Hepatocyte (in vitro differentiated cells): ENCODE measurements at regions not wholly inside any gene's neighbourhood (a gene's known extent, or its start where the extent isn't known, plus 50 kb on each side); places are given as distances from the start of the nearest gene placed in this dataset.

Experiments used
- DNase-seq: peaks from one replicate; pipeline ENCODE4 v3.0.0-alpha.2; 2016; ENCODE audit warnings: low spot score
- H2AFZ ChIP-seq: fragments of 200-600 bp; sonication (generic); 2 replicates; pipeline ENCODE4 v1.6.0; 2016; ENCODE audit warnings: antibody characterized with exemption, mild to moderate bottlenecking
- H3K27ac ChIP-seq: fragments of 200-600 bp; sonication (generic); 2 replicates; pipeline ENCODE4 v1.5.1; 2016; ENCODE audit warnings: mild to moderate bottlenecking
- H3K27me3 ChIP-seq: fragments of 200-600 bp; sonication (generic); 2 replicates; pipeline ENCODE4 v1.6.1; 2016
- H3K36me3 ChIP-seq: fragments of 200-600 bp; sonication (generic); replicated peaks from 2 replicates; pipeline ENCODE4 v1.5.1; 2016; ENCODE audit warnings: low read depth; ENCODE audit not compliant: insufficient read depth
- H3K4me1 ChIP-seq: fragments of 200-600 bp; sonication (generic); 2 replicates; pipeline ENCODE4 v1.5.1; 2016; ENCODE audit warnings: mild to moderate bottlenecking, moderate library complexity; ENCODE audit not compliant: insufficient read depth
- H3K4me2 ChIP-seq: fragments of 200-600 bp; sonication (generic); 2 replicates; pipeline ENCODE4 v1.6.0; 2016
- H3K4me3 ChIP-seq: fragments of 200-600 bp; sonication (generic); 2 replicates; pipeline ENCODE4 v1.5.1; 2016; ENCODE audit warnings: mild to moderate bottlenecking
- H3K79me2 ChIP-seq: fragments of 200-600 bp; sonication (generic); 2 replicates; pipeline ENCODE4 v1.6.0; 2017; ENCODE audit warnings: mild to moderate bottlenecking
- H3K9me2 ChIP-seq: fragments of 200-600 bp; sonication (generic); replicated peaks from 2 replicates; pipeline ENCODE4 v1.6.0; 2017; ENCODE audit warnings: mild to moderate bottlenecking; ENCODE audit not compliant: insufficient read depth
- H3K9me3 ChIP-seq: fragments of 200-600 bp; sonication (generic); 2 replicates; pipeline ENCODE4 v1.5.1; 2016; ENCODE audit warnings: low read depth, mild to moderate bottlenecking
- H4K20me1 ChIP-seq: fragments of 200-600 bp; sonication (generic); 2 replicates; pipeline ENCODE4 v1.6.0; 2016; ENCODE audit warnings: mild to moderate bottlenecking; ENCODE audit not compliant: insufficient read depth, poor library complexity, severe bottlenecking
- CTCF ChIP-seq: fragments of 200-600 bp; sonication (generic); IDR thresholded peaks from 2 replicates; pipeline ENCODE4 v1.5.1; 2016; ENCODE audit warnings: antibody characterized with exemption, mild to moderate bottlenecking; ENCODE audit not compliant: poor library complexity
- EZH2 ChIP-seq: fragments of 200-600 bp; sonication (generic); IDR thresholded peaks from 2 replicates; pipeline ENCODE4 v1.6.1; 2016; ENCODE audit warnings: antibody characterized with exemption, mild to moderate bottlenecking, borderline replicate concordance
- EZH2phosphoT487 ChIP-seq: fragments of 200-600 bp; sonication (generic); IDR thresholded peaks from one replicate; pipeline ENCODE4 v1.6.1; 2018; ENCODE audit warnings: antibody characterized with exemption, mild to moderate bottlenecking, low read depth, moderate library complexity; ENCODE audit not compliant: unreplicated experiment, severe bottlenecking
- whole genome bisulfite sequencing: methylation state at CpG from one replicate; pipeline ENCODE4 v1.1.6; 2016; ENCODE audit warnings: low lambda C conversion rate; ENCODE audit errors: missing lambda C conversion rate; 5-methylcytosine and 5-hydroxymethylcytosine counted together

DNA sequence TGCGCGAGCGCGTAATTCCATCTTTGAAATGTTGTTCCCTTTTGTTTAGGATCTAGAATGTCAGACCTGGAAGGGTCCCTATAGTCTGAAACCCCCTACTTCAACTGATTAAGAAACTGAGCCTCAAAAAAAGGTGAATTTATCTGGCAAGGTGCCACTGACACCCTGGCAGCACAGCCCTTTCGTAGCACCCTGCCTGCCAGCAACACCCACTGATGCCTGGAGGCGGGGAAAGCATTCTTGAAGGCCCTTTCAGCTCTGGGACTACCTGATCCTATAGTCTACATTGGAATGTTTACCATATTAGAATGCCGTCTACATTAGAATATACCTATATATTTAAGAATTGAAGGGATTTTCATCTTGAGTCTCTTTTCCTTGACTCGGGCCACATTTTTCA is 542.3 kb downstream of the BUD13 start:
- no peak for TF ChIP-seq EZH2
- 93% methylated on average over 8 of the region's 8 CpGs for WGBS
- no peaks in the 10 kb centered on the region for H3K4me1 ChIP-seq

GRCh38 chr11:116229236-116229970 is 543.4 kb downstream of the BUD13 start:
- H3K4me3 ChIP-seq = no peak overlapping the region
- H2AFZ ChIP-seq = no peak overlapping the region
- no peaks in the 10 kb centered on the region for H3K9me3 ChIP-seq
- WGBS = 83% methylated on average over 9 of the region's 9 CpGs
- TF ChIP-seq EZH2 = no peak
- no peak for TF ChIP-seq EZH2phosphoT487
- TF ChIP-seq CTCF = no peak
- no peak overlapping the region for H3K27ac ChIP-seq
- no peaks in the 10 kb centered on the region for H3K4me1 ChIP-seq
- no peak for DNase-seq
- H3K79me2 ChIP-seq = no peaks in the 10 kb centered on the region
- H3K36me3 ChIP-seq = no peaks in the 10 kb centered on the region
- H3K4me2 ChIP-seq = no peak overlapping the region
- H3K9me2 ChIP-seq = no peaks in the 10 kb centered on the region
- no peaks in the 10 kb centered on the region for H4K20me1 ChIP-seq
- H3K27me3 ChIP-seq = no peaks in the 10 kb centered on the region

More for the DNA sequence above, 542.3 kb downstream of the BUD13 start:
- no peak overlapping the region for H3K27ac ChIP-seq
- no peak overlapping the region for H3K4me2 ChIP-seq
- H3K27me3 ChIP-seq = peaks cover 6% of the 10 kb centered on the region
- no peak overlapping the region for H2AFZ ChIP-seq
- H4K20me1 ChIP-seq = no peaks in the 10 kb centered on the region
- no peaks in the 10 kb centered on the region for H3K36me3 ChIP-seq
- H3K9me3 ChIP-seq = no peaks in the 10 kb centered on the region
- H3K9me2 ChIP-seq = no peaks in the 10 kb centered on the region
- H3K4me3 ChIP-seq = no peak overlapping the region
- H3K79me2 ChIP-seq = no peaks in the 10 kb centered on the region
- DNase-seq = no peak

GRCh38 chr11:116226731-116227130 is 546.1 kb downstream of the BUD13 start:
- Histone ChIP-seq H3K36me3 (no peaks in the 10 kb centered on the region), H3K4me1 (no peaks in the 10 kb centered on the region), H2AFZ (no peak overlapping the region), H3K27ac (no peak overlapping the region), H3K9me2 (no peaks in the 10 kb centered on the region), H3K4me3 (no peak overlapping the region), H3K4me2 (no peak overlapping the region), H3K27me3 (no peaks in the 10 kb centered on the region), H3K79me2 (no peaks in the 10 kb centered on the region), H3K9me3 (no peaks in the 10 kb centered on the region), H4K20me1 (no peaks in the 10 kb centered on the region)
- 81% methylated on average over 3 of the region's 3 CpGs for WGBS
- no peak for DNase-seq
- TF ChIP-seq EZH2 = no peak
- TF ChIP-seq CTCF = no peak
- TF ChIP-seq EZH2phosphoT487 = no peak

DNA sequence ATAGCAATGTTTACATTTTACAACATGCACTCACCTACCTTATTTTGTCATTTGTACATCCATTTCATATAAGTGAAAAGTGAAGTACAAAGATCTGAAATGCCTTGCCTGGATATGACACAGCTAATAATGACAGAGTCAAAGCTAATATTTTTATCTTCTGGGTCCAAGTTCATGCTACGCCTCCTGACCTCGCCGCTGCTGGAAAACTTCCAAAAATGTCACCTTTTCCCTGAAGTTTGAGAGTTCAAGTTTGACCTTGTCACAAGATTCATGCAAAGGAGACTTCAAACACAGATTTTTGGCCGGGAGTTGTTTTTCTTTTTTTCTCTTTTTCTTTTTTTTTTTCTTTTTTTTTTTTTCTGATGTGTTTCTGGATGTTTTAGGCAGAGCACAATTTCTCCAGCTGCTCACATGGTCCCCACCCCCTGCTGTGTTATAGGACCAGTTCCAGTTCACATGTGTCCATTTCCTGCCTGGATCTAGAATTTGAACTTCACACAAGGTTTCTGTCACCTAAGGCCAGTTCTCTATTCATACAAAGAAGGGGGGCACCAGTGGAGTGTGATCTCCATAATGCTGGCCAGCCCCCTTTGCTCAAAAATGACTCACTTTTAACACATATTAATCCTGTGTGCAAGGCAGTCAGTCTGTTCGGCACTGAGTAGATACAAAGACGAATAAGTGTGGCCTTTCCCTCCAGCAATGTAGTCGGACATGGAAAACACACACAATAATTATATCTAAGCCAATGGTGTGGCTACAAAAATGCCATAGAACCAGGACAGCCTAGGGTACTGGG is 546.8 kb downstream of the BUD13 start:
- Histone ChIP-seq H3K4me2 (no peak overlapping the region), H3K4me1 (no peaks in the 10 kb centered on the region), H3K27ac (no peak overlapping the region), H2AFZ (no peak overlapping the region), H3K9me2 (no peaks in the 10 kb centered on the region), H3K4me3 (no peak overlapping the region), H3K9me3 (no peaks in the 10 kb centered on the region), H3K36me3 (no peaks in the 10 kb centered on the region), H4K20me1 (no peaks in the 10 kb centered on the region), H3K27me3 (no peaks in the 10 kb centered on the region), H3K79me2 (no peaks in the 10 kb centered on the region)
- DNase-seq = no peak
- WGBS = 79% methylated on average over 7 of the region's 7 CpGs
- TF ChIP-seq EZH2 = no peak
- no peak for TF ChIP-seq CTCF
- no peak for TF ChIP-seq EZH2phosphoT487
